ENCODE measurements at regions not wholly inside any gene's neighbourhood (a gene's known extent, or its start where the extent isn't known, plus 50 kb on each side); places are given as distances from the start of the nearest gene placed in this dataset.

DNA sequence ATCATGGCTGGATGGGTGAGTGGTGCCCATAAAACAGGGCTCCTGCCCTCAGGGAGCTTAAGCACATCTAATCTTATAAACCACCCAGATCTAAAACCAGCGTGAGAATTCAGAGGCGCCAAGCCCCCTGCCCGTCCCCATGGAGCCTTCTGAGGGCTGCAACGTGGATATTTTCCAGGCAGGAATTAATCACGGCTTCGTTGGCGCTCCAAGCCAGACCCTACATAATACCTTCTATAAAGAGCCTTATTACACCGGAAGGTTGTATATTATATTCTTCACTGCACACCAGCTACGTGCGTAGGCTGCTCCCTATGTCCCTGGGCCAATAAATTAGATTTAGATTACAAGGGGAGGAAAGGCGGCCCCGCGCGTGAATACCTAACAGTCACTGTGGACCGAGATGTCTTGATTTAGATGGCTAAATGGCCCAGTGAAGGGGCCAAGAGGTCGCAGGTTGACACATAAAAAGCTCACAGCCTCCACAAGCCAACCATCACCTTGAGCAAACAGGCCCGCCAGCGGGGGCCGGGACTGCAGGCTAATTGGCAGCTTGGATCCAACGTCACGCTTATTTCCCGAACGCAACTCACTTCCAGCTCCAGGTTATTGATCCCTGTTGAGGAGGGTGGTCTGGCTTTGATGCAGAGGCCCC is 64.7 kb upstream of the APCDD1L start:
- no peak overlapping the region for H3K27ac Mint-ChIP-seq (ENCODE audit: unreplicated experiment)
- peaks cover 5% of the 10 kb centered on the region for H3K27me3 Mint-ChIP-seq (ENCODE audit: unreplicated experiment)
- no peaks in the 10 kb centered on the region for H3K36me3 Mint-ChIP-seq (ENCODE audit: low read depth, unreplicated experiment)
- H3K4me1 Mint-ChIP-seq (ENCODE audit: unreplicated experiment): peaks cover 2% of the 10 kb centered on the region
- no peaks in the 10 kb centered on the region for H3K9me3 Mint-ChIP-seq (ENCODE audit: unreplicated experiment)
- no peak for DNase-seq (ENCODE audit: low spot score)
- no peak overlapping the region for H3K4me3 Mint-ChIP-seq (ENCODE audit: unreplicated experiment)
- TF ChIP-seq CTCF (IDR thresholded peaks at IDR 0.05; ENCODE audit: unreplicated experiment): no peak

GRCh38 chr20:58579069-58579818 is 64.0 kb upstream of the APCDD1L start:
- Mint-ChIP-seq H3K36me3 (ENCODE audit: low read depth, unreplicated experiment) (no peaks in the 10 kb centered on the region), H3K4me3 (ENCODE audit: unreplicated experiment) (no peak overlapping the region), H3K9me3 (ENCODE audit: unreplicated experiment) (no peaks in the 10 kb centered on the region), H3K27me3 (ENCODE audit: unreplicated experiment) (peaks cover 5% of the 10 kb centered on the region), H3K27ac (ENCODE audit: unreplicated experiment) (no peak overlapping the region), H3K4me1 (ENCODE audit: unreplicated experiment) (peaks cover 8% of the 10 kb centered on the region)
- TF ChIP-seq CTCF (IDR thresholded peaks at IDR 0.05; ENCODE audit: unreplicated experiment): no peak
- DNase-seq (ENCODE audit: low spot score): no peak

DNA sequence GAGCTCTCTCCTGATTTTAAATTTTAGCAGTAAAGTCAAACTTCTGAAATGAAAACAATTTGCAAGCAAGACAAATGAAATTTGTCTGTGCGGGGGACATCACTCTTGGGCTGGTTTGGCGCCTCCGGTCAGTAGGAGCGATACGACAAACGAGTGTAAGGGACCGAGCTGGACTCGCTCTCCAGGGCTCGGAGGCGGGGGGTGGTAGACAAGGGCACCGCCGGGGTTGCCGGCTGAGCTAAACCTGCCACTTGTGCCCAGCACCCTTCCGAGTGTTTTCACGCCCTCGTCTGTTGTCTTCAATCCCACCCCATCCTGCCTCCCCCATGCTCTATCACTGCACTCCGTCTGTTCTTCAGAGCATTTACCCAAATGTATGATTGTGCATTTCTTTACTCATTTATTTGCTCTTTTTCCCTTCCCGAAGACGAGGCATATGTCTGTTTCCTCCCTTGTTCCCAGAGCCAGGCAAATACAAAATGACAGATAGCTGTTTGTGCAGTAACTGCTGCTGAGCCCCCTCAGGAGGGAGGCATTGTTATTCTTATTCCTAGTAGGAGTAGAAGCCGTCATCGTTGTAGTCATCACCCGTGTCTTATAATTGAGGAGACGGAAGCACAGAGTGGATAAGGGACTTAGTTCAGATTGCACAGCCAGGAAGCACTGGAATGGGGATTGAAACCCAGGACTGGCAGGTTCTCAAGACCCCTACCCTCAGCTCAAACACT is 62.8 kb upstream of the APCDD1L start:
- no peak for DNase-seq (ENCODE audit: low spot score)
- Mint-ChIP-seq H3K9me3 (ENCODE audit: unreplicated experiment) (no peaks in the 10 kb centered on the region), H3K27ac (ENCODE audit: unreplicated experiment) (no peak overlapping the region), H3K4me1 (ENCODE audit: unreplicated experiment) (peaks cover 9% of the 10 kb centered on the region), H3K4me3 (ENCODE audit: unreplicated experiment) (no peak overlapping the region), H3K27me3 (ENCODE audit: unreplicated experiment) (peaks cover 5% of the 10 kb centered on the region), H3K36me3 (ENCODE audit: low read depth, unreplicated experiment) (no peaks in the 10 kb centered on the region)
- TF ChIP-seq CTCF (IDR thresholded peaks at IDR 0.05; ENCODE audit: unreplicated experiment): no peak

DNA sequence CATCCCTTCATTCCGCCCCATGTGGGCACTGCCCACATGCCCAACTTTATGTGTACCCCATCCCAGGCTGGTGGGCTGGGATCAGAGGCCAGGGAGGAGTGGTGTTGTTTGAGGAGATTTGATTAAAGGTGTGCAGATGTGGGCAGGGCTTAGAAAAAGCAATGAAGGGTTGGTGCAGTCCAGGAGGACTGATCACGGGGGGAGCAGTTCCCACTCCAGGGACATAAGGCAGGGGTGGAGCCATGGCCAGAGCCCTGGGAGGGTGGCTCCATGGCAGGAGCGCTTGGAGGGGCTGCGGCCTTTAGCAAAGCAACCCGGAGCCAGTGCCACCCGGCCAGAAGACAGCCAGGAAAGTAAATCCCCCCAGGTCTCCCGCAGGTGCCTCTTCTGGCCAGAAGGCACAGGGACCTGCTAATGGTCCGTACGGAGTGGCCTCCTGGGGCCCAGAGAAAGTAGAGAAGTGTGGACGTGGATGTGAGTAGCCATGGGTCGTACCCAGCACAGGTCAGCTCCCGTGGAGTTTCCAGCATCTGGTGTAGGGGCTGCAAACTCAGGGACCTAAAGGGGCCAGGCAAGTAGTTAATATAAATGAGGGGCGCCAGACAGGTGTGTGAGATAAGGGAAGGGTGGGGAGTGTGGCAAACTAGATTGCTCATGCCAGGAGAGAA is 62.1 kb upstream of the APCDD1L start:
- no peaks in the 10 kb centered on the region for H3K36me3 Mint-ChIP-seq (ENCODE audit: low read depth, unreplicated experiment)
- DNase-seq (ENCODE audit: low spot score): no peak
- peaks cover 3% of the 10 kb centered on the region for H3K27me3 Mint-ChIP-seq (ENCODE audit: unreplicated experiment)
- H3K27ac Mint-ChIP-seq (ENCODE audit: unreplicated experiment): no peak overlapping the region
- no peaks in the 10 kb centered on the region for H3K9me3 Mint-ChIP-seq (ENCODE audit: unreplicated experiment)
- no peak overlapping the region for H3K4me3 Mint-ChIP-seq (ENCODE audit: unreplicated experiment)
- no peak for TF ChIP-seq CTCF (IDR thresholded peaks at IDR 0.05; ENCODE audit: unreplicated experiment)
- peaks cover 9% of the 10 kb centered on the region for H3K4me1 Mint-ChIP-seq (ENCODE audit: unreplicated experiment)
